Lower leg skin (tissue), 3 donors: ENCODE measurements at regions not wholly inside any gene's neighbourhood (a gene's known extent, or its start where the extent isn't known, plus 50 kb on each side); places are given as distances from the start of the nearest gene placed in this dataset.

ENCODE experiments used
- CTCF ChIP-seq, 3 donors: fragments of 450-650 bp; IDR thresholded peaks; one replicate each; pipeline ENCODE4 v1.5.1; 2016; ENCODE audit warnings: antibody characterized with exemption in 3 of 3, mild to moderate bottlenecking in 3 of 3, moderate library complexity in 2 of 3
- POLR2A ChIP-seq, 2 donors: fragments of 450-650 bp; IDR thresholded peaks; one replicate each; pipeline ENCODE4 v1.6.1; 2016 to 2017; ENCODE audit warnings: antibody characterized with exemption in 2 of 2, mild to moderate bottlenecking in 1 of 2, moderate library complexity in 1 of 2

- TF ChIP-seq POLR2A (IDR thresholded peaks at IDR 0.05) (no peak), CTCF (IDR thresholded peaks at IDR 0.05) (no peak)
Measured at GRCh38 chr4:152083338-152083737, 322.5 kb upstream of the GATB start.
